ENCODE measurements at regions not wholly inside any gene's neighbourhood (a gene's known extent, or its start where the extent isn't known, plus 50 kb on each side); places are given as distances from the start of the nearest gene placed in this dataset.
A peak's percentile ranks its signal among the peaks of the same experiment; 100 is the strongest.

DNA sequence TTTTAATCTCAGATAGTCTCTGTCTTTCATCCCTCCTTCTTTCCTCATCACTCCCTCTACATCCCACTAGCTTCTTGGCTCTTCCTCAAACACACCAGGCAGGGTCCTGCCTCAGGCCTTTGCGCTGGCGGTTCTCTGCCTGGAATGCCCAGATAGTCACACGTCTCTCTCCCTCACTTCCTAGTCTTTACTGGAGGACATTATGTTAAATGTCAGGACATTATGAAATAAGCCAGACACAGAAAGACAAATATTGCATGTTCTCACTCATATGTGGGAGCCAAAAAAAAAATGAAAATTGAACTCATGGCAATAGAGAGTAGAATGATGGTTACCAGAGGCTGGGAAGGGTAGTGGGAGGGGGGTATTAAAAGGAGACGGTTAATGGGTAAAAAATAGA, 442.0 kb downstream of the MED13L start:
- POLR2A ChIA-PET: no interaction called here
- Histone ChIP-seq H3K4me2 (no peak overlapping the region), H3F3A (replicated peaks; ENCODE audit: insufficient read depth) (no peaks in the 10 kb centered on the region), H2AFZ (ENCODE audit: low read depth) (no peak overlapping the region), H3K27ac (ENCODE audit: low read depth in 2 of 2, low read length in 1 of 2) (no peak overlapping the region), H3K27me3 (ENCODE audit: insufficient read depth) (no peaks in the 10 kb centered on the region), H3K9me3 (no peaks in the 10 kb centered on the region), H3K4me3 (ENCODE audit: low read depth in 2 of 2, low read length in 1 of 2) (no peak overlapping the region), H3K9ac (no peak overlapping the region), H3K36me3 (replicated peaks in 1 of 2; ENCODE audit: control insufficient read depth in 1 of 2, insufficient read depth in 2 of 2, low read length in 1 of 2) (no peaks in the 10 kb centered on the region), H3K79me2 (ENCODE audit: insufficient read depth) (no peaks in the 10 kb centered on the region), H4K20me1 (ENCODE audit: insufficient read depth) (no peaks in the 10 kb centered on the region), H3K4me1 (ENCODE audit: control insufficient read depth in 1 of 2, insufficient read depth in 2 of 2, low read depth in 1 of 2, low read length in 1 of 2) (no peaks in the 10 kb centered on the region; a peak in 1 of 4 replicates), H3K9me2 (no peaks in the 10 kb centered on the region)
- 36% methylated on average over 4 of the region's 4 CpGs for WGBS (ENCODE audit: low lambda C conversion rate)
- peak; percentile 40 for DNase-seq
- CTCF ChIA-PET: interaction anchor here (0.7 kb wide), 1 partner anchor 49 kb away, joined by 3 read pairs; no protein-coding TSS in a partner anchor
- TF ChIP-seq FOSL2 (IDR thresholded peaks at IDR 0.05; ENCODE audit: borderline replicate concordance, low read depth): no peak
- 0 out of 2 replicates have a peak, but pooled peaks have one; percentile 30 for TF ChIP-seq GATA2 (CRISPR knock-in tag; IDR thresholded peaks at IDR 0.05)

GRCh38 chr12:115833704-115834103, 443.8 kb downstream of the MED13L start:
- H3F3A ChIP-seq (replicated peaks; ENCODE audit: insufficient read depth): no peaks in the 10 kb centered on the region
- no peaks in the 10 kb centered on the region for H3K9me2 ChIP-seq
- H3K4me2 ChIP-seq: no peak overlapping the region
- no peak overlapping the region for H3K27ac ChIP-seq (ENCODE audit: low read depth in 2 of 2, low read length in 1 of 2)
- H4K20me1 ChIP-seq (ENCODE audit: insufficient read depth): no peaks in the 10 kb centered on the region
- no peaks in the 10 kb centered on the region for H3K9me3 ChIP-seq
- H2AFZ ChIP-seq (ENCODE audit: low read depth): no peak overlapping the region
- POLR2A ChIA-PET: interaction anchor here (0.6 to 0.7 kb wide), 2 partner anchors 681 to 1202 kb away, joined by 3 to 4 read pairs; no protein-coding TSS in a partner anchor
- DNase-seq: no peak
- 39% methylated on average over 4 of the region's 4 CpGs for WGBS (ENCODE audit: low lambda C conversion rate)
- H3K4me3 ChIP-seq (ENCODE audit: low read depth in 2 of 2, low read length in 1 of 2): no peak overlapping the region
- H3K36me3 ChIP-seq (replicated peaks in 1 of 2; ENCODE audit: control insufficient read depth in 1 of 2, insufficient read depth in 2 of 2, low read length in 1 of 2): no peaks in the 10 kb centered on the region
- CTCF ChIA-PET: no interaction called here
- TF ChIP-seq USF2 (IDR thresholded peaks at IDR 0.05; ENCODE audit: borderline replicate concordance, low read depth, low read length): no peak
- TF ChIP-seq EP300 (IDR thresholded peaks at IDR 0.05; ENCODE audit: borderline replicate concordance in 1 of 2, low read depth in 1 of 2, low read length in 1 of 2): no peak
- TF ChIP-seq GATA2 (CRISPR knock-in tag; IDR thresholded peaks at IDR 0.05): no peak
- TF ChIP-seq SMC3 (IDR thresholded peaks at IDR 0.05; ENCODE audit: low read depth, low read length): no peak
- TF ChIP-seq CTCF (IDR thresholded peaks at IDR 0.05): no peak
- TF ChIP-seq MXI1 (IDR thresholded peaks at IDR 0.05; ENCODE audit: low read depth, low read length): no peak
- TF ChIP-seq RAD21 (IDR thresholded peaks at IDR 0.05; ENCODE audit: low read length): no peak
- TF ChIP-seq, protein P1, sequence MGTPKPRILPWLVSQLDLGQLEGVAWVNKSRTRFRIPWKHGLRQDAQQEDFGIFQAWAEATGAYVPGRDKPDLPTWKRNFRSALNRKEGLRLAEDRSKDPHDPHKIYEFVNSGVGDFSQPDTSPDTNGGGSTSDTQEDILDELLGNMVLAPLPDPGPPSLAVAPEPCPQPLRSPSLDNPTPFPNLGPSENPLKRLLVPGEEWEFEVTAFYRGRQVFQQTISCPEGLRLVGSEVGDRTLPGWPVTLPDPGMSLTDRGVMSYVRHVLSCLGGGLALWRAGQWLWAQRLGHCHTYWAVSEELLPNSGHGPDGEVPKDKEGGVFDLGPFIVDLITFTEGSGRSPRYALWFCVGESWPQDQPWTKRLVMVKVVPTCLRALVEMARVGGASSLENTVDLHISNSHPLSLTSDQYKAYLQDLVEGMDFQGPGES (IDR thresholded peaks at IDR 0.05; ENCODE audit: low read depth, low read length): no peak
- TF ChIP-seq JUND (IDR thresholded peaks at IDR 0.05): no peak
- TF ChIP-seq CHD2 (IDR thresholded peaks at IDR 0.05; ENCODE audit: low read length, partially characterized antibody): no peak
- no peaks in the 10 kb centered on the region; a peak in 1 of 4 replicates for H3K4me1 ChIP-seq (ENCODE audit: control insufficient read depth in 1 of 2, insufficient read depth in 2 of 2, low read depth in 1 of 2, low read length in 1 of 2)
- no peaks in the 10 kb centered on the region for H3K27me3 ChIP-seq (ENCODE audit: insufficient read depth)
- H3K79me2 ChIP-seq (ENCODE audit: insufficient read depth): no peaks in the 10 kb centered on the region
- no peak overlapping the region for H3K9ac ChIP-seq

Data from SK-N-SH (cell line).